Cardiac muscle cell (in vitro differentiated cells and primary cell): ENCODE measurements at regions not wholly inside any gene's neighbourhood (a gene's known extent, or its start where the extent isn't known, plus 50 kb on each side); places are given as distances from the start of the nearest gene placed in this dataset.

Experiments
- DNase-seq, 2 donors: peaks; one replicate each; pipeline versions ENCODE4 v3.0.0 to v3.0.0-alpha.2; 2010 to 2017; ENCODE audit warnings: low read depth in 1 of 2, low spot score in 1 of 2
- H3K27ac ChIP-seq: fragments of 200-600 bp; sonication (generic); 2 replicates; pipeline ENCODE4 v1.5.1; 2016
- H3K27me3 ChIP-seq: fragments of 200-600 bp; sonication (generic); 2 replicates; pipeline ENCODE4 v1.6.0; 2016; ENCODE audit warnings: control low read depth
- H3K36me3 ChIP-seq: fragments of 200-600 bp; sonication (generic); 2 replicates; pipeline ENCODE4 v1.5.1; 2016; ENCODE audit warnings: control low read depth
- H3K4me1 ChIP-seq: fragments of 200-600 bp; sonication (generic); 2 replicates; pipeline ENCODE4 v1.8.1; 2017; ENCODE audit warnings: low read depth, mild to moderate bottlenecking, mixed run types
- H3K4me3 ChIP-seq: fragments of 200-600 bp; sonication (generic); 2 replicates; pipeline ENCODE4 v1.5.1; 2016; ENCODE audit warnings: mild to moderate bottlenecking
- H3K9me3 ChIP-seq: fragments of 200-600 bp; sonication (generic); 2 replicates; pipeline ENCODE4 v1.5.1; 2017; ENCODE audit warnings: low read depth, mild to moderate bottlenecking, control low read depth
- TF ChIP-seq, protein P1 (sequence below): IDR thresholded peaks from 2 replicates; pipeline ENCODE4 v1.5.1; 2012; ENCODE audit warnings: low read depth, mild to moderate bottlenecking, low read length

DNA sequence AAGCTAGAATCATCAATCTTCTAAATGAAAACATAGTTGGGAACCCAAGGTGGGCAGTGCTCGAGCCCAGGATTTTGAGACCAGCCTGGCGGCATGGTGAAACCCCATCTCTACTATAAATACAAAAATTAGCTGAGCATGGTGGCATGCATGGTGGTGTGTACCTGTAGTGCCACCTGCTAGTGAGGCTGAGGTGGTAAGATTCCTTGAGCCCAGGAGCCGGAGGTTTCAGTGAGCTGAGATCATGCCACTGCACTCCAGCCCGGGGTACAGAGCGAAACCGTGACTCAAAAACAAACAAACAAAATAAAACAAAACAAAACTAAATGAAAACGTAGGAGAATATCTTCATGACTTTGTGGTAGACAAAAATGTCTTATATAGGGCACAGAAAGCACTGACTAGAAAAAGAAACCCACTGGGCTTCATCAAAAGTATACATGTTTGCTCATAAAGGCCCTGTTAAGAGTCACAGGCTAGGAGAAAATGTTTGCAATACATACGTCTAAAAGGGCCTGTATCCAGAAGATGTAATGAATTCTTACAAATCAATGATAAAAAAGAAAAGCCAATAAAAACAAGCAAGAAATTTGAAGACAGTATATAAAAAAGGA, 353.6 kb downstream of the FGF9 start:
- TF ChIP-seq, protein P1, sequence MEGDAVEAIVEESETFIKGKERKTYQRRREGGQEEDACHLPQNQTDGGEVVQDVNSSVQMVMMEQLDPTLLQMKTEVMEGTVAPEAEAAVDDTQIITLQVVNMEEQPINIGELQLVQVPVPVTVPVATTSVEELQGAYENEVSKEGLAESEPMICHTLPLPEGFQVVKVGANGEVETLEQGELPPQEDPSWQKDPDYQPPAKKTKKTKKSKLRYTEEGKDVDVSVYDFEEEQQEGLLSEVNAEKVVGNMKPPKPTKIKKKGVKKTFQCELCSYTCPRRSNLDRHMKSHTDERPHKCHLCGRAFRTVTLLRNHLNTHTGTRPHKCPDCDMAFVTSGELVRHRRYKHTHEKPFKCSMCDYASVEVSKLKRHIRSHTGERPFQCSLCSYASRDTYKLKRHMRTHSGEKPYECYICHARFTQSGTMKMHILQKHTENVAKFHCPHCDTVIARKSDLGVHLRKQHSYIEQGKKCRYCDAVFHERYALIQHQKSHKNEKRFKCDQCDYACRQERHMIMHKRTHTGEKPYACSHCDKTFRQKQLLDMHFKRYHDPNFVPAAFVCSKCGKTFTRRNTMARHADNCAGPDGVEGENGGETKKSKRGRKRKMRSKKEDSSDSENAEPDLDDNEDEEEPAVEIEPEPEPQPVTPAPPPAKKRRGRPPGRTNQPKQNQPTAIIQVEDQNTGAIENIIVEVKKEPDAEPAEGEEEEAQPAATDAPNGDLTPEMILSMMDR = no peak
- Histone ChIP-seq H3K4me3 (no peak overlapping the region), H3K9me3 (no peaks in the 10 kb centered on the region), H3K27me3 (no peaks in the 10 kb centered on the region), H3K4me1 (no peaks in the 10 kb centered on the region), H3K36me3 (no peaks in the 10 kb centered on the region), H3K27ac (no peak overlapping the region)
- no peak for DNase-seq

DNA sequence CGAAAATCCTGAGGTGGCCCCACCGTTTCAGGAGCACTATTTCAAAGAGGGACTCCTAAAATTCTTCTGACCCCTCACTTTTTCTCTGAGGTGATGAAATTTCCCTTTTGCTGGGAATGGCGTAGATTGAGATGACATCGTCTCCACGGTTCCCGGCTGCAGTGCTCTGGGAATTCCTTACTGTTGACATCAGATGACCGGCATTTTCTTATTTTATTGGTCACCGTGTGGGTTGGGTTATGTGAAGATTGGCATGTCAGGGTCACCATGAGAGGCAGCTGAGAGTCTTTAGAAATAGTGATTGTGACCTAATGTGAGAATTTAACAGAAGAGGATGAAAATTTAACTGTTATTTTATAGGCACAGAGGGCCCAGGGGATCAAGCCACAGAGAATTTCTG, 356.7 kb downstream of the FGF9 start:
- no peaks in the 10 kb centered on the region for H3K4me1 ChIP-seq
- no peak for DNase-seq
- TF ChIP-seq, protein P1 = no peak
- no peaks in the 10 kb centered on the region for H3K27me3 ChIP-seq
- H3K9me3 ChIP-seq = no peaks in the 10 kb centered on the region
- no peaks in the 10 kb centered on the region for H3K36me3 ChIP-seq
- H3K4me3 ChIP-seq = no peak overlapping the region
- no peak overlapping the region for H3K27ac ChIP-seq

DNA sequence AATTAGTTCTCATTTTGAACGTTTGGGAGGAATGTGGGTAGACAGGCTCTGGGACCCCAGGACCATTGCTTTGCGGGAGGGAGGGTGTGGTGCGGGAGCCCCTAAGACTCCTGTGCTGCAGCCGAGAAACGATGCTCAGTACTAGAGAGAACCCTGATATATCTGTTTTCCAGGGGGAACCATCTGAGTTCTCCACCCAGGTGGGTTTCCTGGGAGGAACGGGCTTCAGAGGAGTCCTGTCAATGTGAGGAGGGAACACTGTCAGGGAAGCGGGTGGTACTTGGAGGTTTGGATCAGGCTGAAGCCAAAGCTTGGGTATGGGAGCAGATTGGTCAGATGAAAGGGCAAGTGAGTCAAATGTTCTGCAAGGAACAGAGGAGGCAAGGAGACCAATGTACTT, 358.0 kb downstream of the FGF9 start:
- no peak overlapping the region for H3K4me3 ChIP-seq
- H3K27ac ChIP-seq = no peak overlapping the region
- no peaks in the 10 kb centered on the region for H3K4me1 ChIP-seq
- TF ChIP-seq, protein P1 = no peak
- DNase-seq = no peak
- H3K27me3 ChIP-seq = no peaks in the 10 kb centered on the region
- H3K9me3 ChIP-seq = no peaks in the 10 kb centered on the region
- H3K36me3 ChIP-seq = no peaks in the 10 kb centered on the region

DNA sequence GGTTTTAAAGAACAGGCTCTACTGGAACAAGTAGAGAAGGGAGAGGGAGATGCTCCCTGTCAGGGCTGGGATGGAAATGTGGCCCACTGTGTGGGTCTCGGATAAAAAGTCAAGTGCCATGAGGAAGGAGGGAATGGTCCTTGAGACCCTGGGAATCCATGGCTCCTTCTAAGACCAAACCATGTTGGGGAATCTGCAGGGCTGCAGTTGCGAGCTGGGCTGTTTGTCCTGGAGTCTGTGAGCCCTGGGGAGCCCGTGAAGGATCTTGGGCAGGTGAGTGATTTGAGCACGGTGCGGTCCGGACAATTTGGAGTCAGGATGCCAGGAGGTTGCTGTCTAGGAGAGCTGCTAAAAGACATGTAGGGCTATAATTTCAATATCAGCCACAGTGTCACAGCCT, 359.4 kb downstream of the FGF9 start:
- TF ChIP-seq, protein P1 = no peak
- Histone ChIP-seq H3K4me1 (no peaks in the 10 kb centered on the region), H3K27me3 (no peaks in the 10 kb centered on the region), H3K9me3 (no peaks in the 10 kb centered on the region), H3K4me3 (no peak overlapping the region), H3K36me3 (no peaks in the 10 kb centered on the region), H3K27ac (no peak overlapping the region)
- DNase-seq = no peak

DNA sequence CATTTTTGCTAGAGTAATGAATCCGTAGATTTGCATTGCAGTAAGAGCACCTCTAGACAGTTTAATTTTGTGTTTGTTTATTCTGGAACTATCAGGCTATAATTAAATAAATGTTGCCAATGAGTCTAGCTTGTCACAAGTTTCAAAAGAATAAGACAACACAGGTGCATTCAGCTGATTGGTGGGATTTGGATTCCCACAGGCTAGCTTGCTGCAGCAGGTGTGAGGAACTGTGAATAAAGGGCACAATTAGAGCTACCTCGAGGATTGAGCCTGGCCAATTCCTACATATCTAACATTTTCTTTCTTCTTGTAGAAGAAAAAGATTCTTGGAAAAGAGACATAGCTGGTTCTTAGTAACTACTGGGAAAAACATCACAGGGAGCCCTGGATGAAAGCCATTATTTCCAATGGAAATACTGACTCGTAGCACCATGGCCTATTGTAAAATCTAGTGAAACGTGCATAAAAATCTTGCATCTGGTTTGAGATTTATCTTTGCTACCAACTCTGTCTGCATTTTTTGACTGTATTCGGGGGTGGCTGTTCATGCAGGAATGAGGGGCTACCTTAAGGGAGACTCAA, 360.9 kb downstream of the FGF9 start:
- Histone ChIP-seq H3K4me1 (no peaks in the 10 kb centered on the region), H3K27me3 (no peaks in the 10 kb centered on the region), H3K36me3 (no peaks in the 10 kb centered on the region), H3K4me3 (no peak overlapping the region), H3K9me3 (no peaks in the 10 kb centered on the region), H3K27ac (no peak overlapping the region)
- TF ChIP-seq, protein P1 = no peak
- no peak for DNase-seq

DNA sequence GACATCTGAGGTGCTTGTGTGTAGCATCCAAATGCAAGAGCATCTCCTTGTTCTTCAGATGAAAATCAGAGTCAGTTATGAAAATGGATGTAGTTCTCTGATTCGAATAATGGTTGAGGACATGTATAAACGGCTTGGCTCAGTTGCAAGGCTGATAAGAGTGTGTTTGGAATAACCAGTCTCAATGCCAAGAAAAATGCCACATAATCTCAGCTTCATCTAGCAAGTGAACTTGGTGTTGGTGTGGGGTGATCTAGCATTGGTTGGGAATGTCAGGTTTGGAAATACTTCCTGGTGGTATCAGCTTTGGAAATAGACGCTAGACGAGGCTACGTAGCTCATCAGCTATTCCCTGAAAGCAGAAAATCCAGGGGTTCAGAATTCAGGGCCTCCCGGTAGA, 362.0 kb downstream of the FGF9 start:
- H3K27me3 ChIP-seq = no peaks in the 10 kb centered on the region
- no peak overlapping the region for H3K27ac ChIP-seq
- no peaks in the 10 kb centered on the region for H3K9me3 ChIP-seq
- H3K4me3 ChIP-seq = no peak overlapping the region
- DNase-seq = no peak
- no peaks in the 10 kb centered on the region for H3K4me1 ChIP-seq
- H3K36me3 ChIP-seq = no peaks in the 10 kb centered on the region
- TF ChIP-seq, protein P1 = no peak
